GM12878 (cell line): ENCODE measurements at regions not wholly inside any gene's neighbourhood (a gene's known extent, or its start where the extent isn't known, plus 50 kb on each side); places are given as distances from the start of the nearest gene placed in this dataset.

Experiments
- ATF7 ChIP-seq: fragments of 450-650 bp; IDR thresholded peaks from 2 replicates; pipeline ENCODE4 v1.6.1; 2016; ENCODE audit warnings: low read depth, mild to moderate bottlenecking
- CTCF ChIP-seq, 3 experiments: IDR thresholded peaks in 2 of 3; conservative IDR thresholded peaks in 1 of 3; 2 replicates each; pipeline ENCODE4 v1.5.1; 2011; ENCODE audit warnings: low read depth in 3 of 3, low read length in 3 of 3, mild to moderate bottlenecking in 3 of 3, control low read depth in 2 of 3, moderate library complexity in 2 of 3, inconsistent platforms in 1 of 3, mixed read lengths in 1 of 3; ENCODE audit not compliant: control insufficient read depth in 2 of 3, insufficient read depth in 1 of 3; ENCODE audit errors: extremely low read depth in 1 of 3
- EZH2 ChIP-seq: IDR thresholded peaks from 2 replicates; pipeline ENCODE4 v1.6.1; 2012; ENCODE audit warnings: low read depth, mild to moderate bottlenecking, control low read depth, inconsistent platforms, low read length, borderline replicate concordance; ENCODE audit not compliant: control insufficient read depth
- HDAC2 ChIP-seq: fragments of 200-600 bp; sonication (generic); IDR thresholded peaks from 2 replicates; pipeline ENCODE4 v1.6.1; 2017
- MXI1 ChIP-seq: fragments of 150-350 bp; IDR thresholded peaks from 2 replicates; pipeline ENCODE4 v1.6.1; 2011; ENCODE audit warnings: low read depth, mild to moderate bottlenecking, inconsistent platforms, low read length, improper control_type of control experiment
- MYC ChIP-seq: IDR thresholded peaks from 2 replicates; pipeline ENCODE4 v1.6.1; 2011; ENCODE audit warnings: mild to moderate bottlenecking, low read length, moderate library complexity, inconsistent platforms; ENCODE audit not compliant: insufficient read depth, insufficient replicate concordance, insufficient read length, severe bottlenecking
- NBN ChIP-seq: fragments of 450-650 bp; IDR thresholded peaks from 2 replicates; pipeline ENCODE4 v1.6.1; 2016
- NFIC ChIP-seq: IDR thresholded peaks from 2 replicates; pipeline ENCODE4 v1.6.1; 2012; ENCODE audit warnings: low read depth, mild to moderate bottlenecking, inconsistent platforms, low read length, moderate library complexity
- PKNOX1 ChIP-seq: fragments of 450-650 bp; IDR thresholded peaks from 2 replicates; pipeline ENCODE4 v1.6.1; 2016; ENCODE audit warnings: mild to moderate bottlenecking
- POLR2A ChIP-seq: IDR thresholded peaks from 2 replicates; pipeline ENCODE4 v1.6.1; 2011; ENCODE audit warnings: low read depth, mild to moderate bottlenecking, low read length
- POLR2AphosphoS2 ChIP-seq: IDR thresholded peaks from 2 replicates; pipeline ENCODE4 v1.6.1; 2011; ENCODE audit warnings: low read depth, mild to moderate bottlenecking, low read length, improper control_type of control experiment, moderate library complexity
- POLR2AphosphoS5 ChIP-seq: IDR thresholded peaks from 2 replicates; pipeline ENCODE4 v1.6.1; 2011; ENCODE audit warnings: mild to moderate bottlenecking, low read length, inconsistent platforms
- TAF1 ChIP-seq: IDR thresholded peaks from 2 replicates; pipeline ENCODE4 v1.6.1; 2011; ENCODE audit warnings: mild to moderate bottlenecking, low read depth, low read length, borderline replicate concordance
- ZNF274 ChIP-seq: IDR thresholded peaks from one replicate; pipeline ENCODE4 v1.8.0; 2011; ENCODE audit not compliant: insufficient read length, insufficient read depth

GRCh38 chr4:141548791-141549190 is 87.6 kb upstream of the IL15 start:
- TF ChIP-seq CTCF (IDR thresholded peaks at IDR 0.05 in 2 of 3, conservative IDR thresholded peaks at IDR 0.05 in 1 of 3; ENCODE audit: control insufficient read depth in 2 of 3, extremely low read depth in 1 of 3, insufficient read depth in 1 of 3, low read depth in 3 of 3, low read length in 3 of 3) (no peak), POLR2AphosphoS5 (no peak), HDAC2 (no peak), EZH2 (no peak), POLR2A (no peak), POLR2AphosphoS2 (no peak), TAF1 (no peak), MXI1 (no peak), ZNF274 (no peak), ATF7 (no peak), MYC (no peak), NBN (no peak), NFIC (no peak), PKNOX1 (no peak)
